GM10266 (cell line): ENCODE measurements at regions not wholly inside any gene's neighbourhood (a gene's known extent, or its start where the extent isn't known, plus 50 kb on each side); places are given as distances from the start of the nearest gene placed in this dataset.
A peak's percentile ranks its signal among the peaks of the same experiment; 100 is the strongest.
"Not testable (repeated sequence)": the region's sequence is repeated elsewhere in the genome, so short reads cannot be mapped to it uniquely, and the experiment has no call there.

ENCODE experiments used
- DNase-seq: peaks from one replicate; pipeline ENCODE4 v3.0.0; 2012; ENCODE audit errors: extremely low spot score
- CTCF ChIP-seq: IDR thresholded peaks from 2 replicates; pipeline ENCODE4 v1.5.1; 2012; ENCODE audit warnings: mild to moderate bottlenecking, low read depth; ENCODE audit not compliant: control insufficient read depth, insufficient read depth; ENCODE audit errors: missing control alignments

- DNase-seq, result no peak
- no peak for TF ChIP-seq CTCF
These were observed 55.1 kb upstream of the SEC24B start for GRCh38 chr4:109378511-109378910.

- DNase-seq, result no peak
- TF ChIP-seq CTCF, result no peak
These were observed 55.5 kb upstream of the SEC24B start for GRCh38 chr4:109378076-109378475.

GRCh38 chr4:109375778-109376414 is 57.7 kb upstream of the SEC24B start:
- no peak for TF ChIP-seq CTCF
- no peak for DNase-seq

GRCh38 chr4:109368661-109369060 is 65.0 kb upstream of the SEC24B start:
- DNase-seq, result no peak
- no peak for TF ChIP-seq CTCF

GRCh38 chr4:109365939-109366338 is 63.5 kb upstream of the COL25A1 start:
- no peak for DNase-seq

GRCh38 chr4:109365297-109365696 is 62.8 kb upstream of the COL25A1 start:
- not testable (repeated sequence) for DNase-seq

More at GRCh38 chr4:109365939-109366338, 63.5 kb upstream of the COL25A1 start:
- TF ChIP-seq CTCF, result no peak

GRCh38 chr4:109359040-109359646 is 56.7 kb upstream of the COL25A1 start:
- DNase-seq, result peak; percentile 10
- TF ChIP-seq CTCF, result no peak
